Gastroesophageal sphincter (tissue), 4 donors: ENCODE measurements at regions not wholly inside any gene's neighbourhood (a gene's known extent, or its start where the extent isn't known, plus 50 kb on each side); places are given as distances from the start of the nearest gene placed in this dataset.

ENCODE experiments used
- ATAC-seq: fragments of 150-250 bp; one replicate; pipeline ENCODE4 v1.9.1; 2016; ENCODE audit warnings: mild to moderate bottlenecking, moderate library complexity
- H3K27ac ChIP-seq, 4 donors: fragments of 200-600 bp; sonication (generic) in 3 of 4; 1 replicate in 3 of 4; 2 replicates in 1 of 4; pipeline ENCODE4 v1.5.1; 2016 to 2019
- H3K27me3 ChIP-seq: fragments of 200-600 bp; sonication (generic); one replicate; pipeline ENCODE4 v1.5.1; 2019
- H3K36me3 ChIP-seq, 2 donors: fragments of 200-600 bp; sonication (generic); one replicate each; pipeline ENCODE4 v1.5.1; 2019; ENCODE audit warnings: control low read depth in 1 of 2
- H3K4me1 ChIP-seq, 3 donors: fragments of 200-600 bp; sonication (generic); 1 replicate in 2 of 3; 2 replicates in 1 of 3; pipeline ENCODE4 v1.5.1; 2016 to 2019; ENCODE audit warnings: control low read depth in 2 of 3
- H3K4me3 ChIP-seq, 2 donors: fragments of 200-600 bp; sonication (generic); one replicate each; pipeline ENCODE4 v1.5.1; 2019; ENCODE audit warnings: mild to moderate bottlenecking in 1 of 2, moderate library complexity in 1 of 2
- H3K9me3 ChIP-seq, 3 donors: fragments of 200-600 bp; sonication (generic); one replicate each; pipeline ENCODE4 v1.5.1; 2017 to 2019; ENCODE audit warnings: control low read depth in 2 of 3
- CTCF ChIP-seq, 4 experiments: fragments of 200-600 bp in 2 of 4; fragments of 450-650 bp in 2 of 4; sonication (generic) in 1 of 4; IDR thresholded peaks; one replicate each; pipeline ENCODE4 v1.5.1; 2017 to 2019; ENCODE audit warnings: antibody characterized with exemption in 4 of 4, mild to moderate bottlenecking in 2 of 4, moderate library complexity in 2 of 4
- EP300 ChIP-seq: sonication (generic); formaldehyde crosslinking; IDR thresholded peaks from one replicate; pipeline ENCODE4 v1.6.1; 2017; ENCODE audit warnings: antibody characterized with exemption, mild to moderate bottlenecking
- POLR2A ChIP-seq, 2 donors: fragments of 450-650 bp; IDR thresholded peaks; one replicate each; pipeline ENCODE4 v1.6.1; 2017; ENCODE audit warnings: antibody characterized with exemption in 2 of 2, mild to moderate bottlenecking in 2 of 2, moderate library complexity in 1 of 2
- POLR2AphosphoS5 ChIP-seq: sonication (generic); formaldehyde crosslinking; IDR thresholded peaks from one replicate; pipeline ENCODE4 v1.6.1; 2017; ENCODE audit warnings: antibody characterized with exemption
- WGBS, 2 donors: methylation state at CpG; one replicate each; pipeline ENCODE4 v1.1.5; 2018; ENCODE audit warnings: low coverage in 1 of 2; 5-methylcytosine and 5-hydroxymethylcytosine counted together

GRCh38 chr6:159513914-159514313 is 179.1 kb downstream of the SOD2 start:
- Histone ChIP-seq H3K4me3 (no peak overlapping the region), H3K27me3 (no peaks in the 10 kb centered on the region), H3K36me3 (no peaks in the 10 kb centered on the region), H3K27ac (no peak overlapping the region), H3K9me3 (peaks cover 0 to 13% (median 0%) of the 10 kb centered on the region in 3 donors), H3K4me1 (peaks cover 0 to 6% (median 0%) of the 10 kb centered on the region in 3 donors)
- WGBS, 2 donors, result 53 to 56% methylated on average over 2 of the region's 2 CpGs
- TF ChIP-seq POLR2A (IDR thresholded peaks at IDR 0.05), result no peak
- no peak for TF ChIP-seq EP300
- no peak for TF ChIP-seq POLR2AphosphoS5
- TF ChIP-seq CTCF (IDR thresholded peaks at IDR 0.05), result no peak
- ATAC-seq, result no peak

GRCh38 chr6:159513074-159513720 is 179.8 kb downstream of the SOD2 start:
- Histone ChIP-seq H3K4me3 (no peak overlapping the region), H3K9me3 (peaks cover 0 to 13% (median 0%) of the 10 kb centered on the region in 3 donors), H3K27me3 (no peaks in the 10 kb centered on the region), H3K27ac (no peak overlapping the region), H3K4me1 (peaks cover 0 to 6% (median 0%) of the 10 kb centered on the region in 3 donors), H3K36me3 (no peaks in the 10 kb centered on the region)
- no peak for TF ChIP-seq CTCF (IDR thresholded peaks at IDR 0.05)
- TF ChIP-seq POLR2AphosphoS5, result no peak
- TF ChIP-seq EP300, result no peak
- TF ChIP-seq POLR2A (IDR thresholded peaks at IDR 0.05), result no peak
- 87 to 88% methylated on average over 6 of the region's 7 CpGs for WGBS, 2 donors
- no peak for ATAC-seq

- Histone ChIP-seq H3K4me1 (peaks cover 0 to 6% (median 0%) of the 10 kb centered on the region in 3 donors), H3K9me3 (peaks cover 0 to 13% (median 0%) of the 10 kb centered on the region in 3 donors), H3K36me3 (no peaks in the 10 kb centered on the region), H3K4me3 (no peak overlapping the region), H3K27ac (no peak overlapping the region), H3K27me3 (no peaks in the 10 kb centered on the region)
- no peak for ATAC-seq
- 20 to 35% methylated on average over 2 of the region's 2 CpGs for WGBS, 2 donors
- TF ChIP-seq EP300 (no peak), CTCF (IDR thresholded peaks at IDR 0.05) (no peak), POLR2AphosphoS5 (no peak), POLR2A (IDR thresholded peaks at IDR 0.05) (no peak)
Observed at GRCh38 chr6:159512571-159512970, 180.5 kb downstream of the SOD2 start.

- H3K4me3 ChIP-seq, result no peak overlapping the region
- H3K27me3 ChIP-seq, result no peaks in the 10 kb centered on the region
- no peak for ATAC-seq
- 77 to 88% methylated on average over 2 of the region's 2 CpGs for WGBS, 2 donors
- H3K9me3 ChIP-seq, result peaks cover 0 to 13% (median 0%) of the 10 kb centered on the region in 3 donors
- no peak for TF ChIP-seq CTCF (IDR thresholded peaks at IDR 0.05)
- no peak for TF ChIP-seq POLR2AphosphoS5
- TF ChIP-seq EP300, result no peak
- no peak for TF ChIP-seq POLR2A (IDR thresholded peaks at IDR 0.05)
- H3K4me1 ChIP-seq, result peaks cover 0 to 6% (median 0%) of the 10 kb centered on the region in 3 donors
- H3K27ac ChIP-seq, result no peak overlapping the region
- H3K36me3 ChIP-seq, result no peaks in the 10 kb centered on the region
Observed at GRCh38 chr6:159512104-159512503, 180.9 kb downstream of the SOD2 start.

GRCh38 chr6:159510141-159510540 is 182.9 kb downstream of the SOD2 start:
- no peak overlapping the region for H3K27ac ChIP-seq
- TF ChIP-seq POLR2AphosphoS5, result no peak
- TF ChIP-seq POLR2A (IDR thresholded peaks at IDR 0.05), result no peak
- TF ChIP-seq EP300, result no peak
- no peak for TF ChIP-seq CTCF (IDR thresholded peaks at IDR 0.05)
- peaks cover 0 to 15% (median 0%) of the 10 kb centered on the region in 3 donors for H3K4me1 ChIP-seq
- no peaks in the 10 kb centered on the region for H3K27me3 ChIP-seq
- H3K9me3 ChIP-seq, result peaks cover 0 to under 1% (median 0%) of the 10 kb centered on the region in 3 donors
- 83 to 93% methylated on average over 2 of the region's 8 CpGs for WGBS, 2 donors
- no peak for ATAC-seq
- no peak overlapping the region for H3K4me3 ChIP-seq
- H3K36me3 ChIP-seq, result no peaks in the 10 kb centered on the region
